H7 (cell line): ENCODE measurements at regions not wholly inside any gene's neighbourhood (a gene's known extent, or its start where the extent isn't known, plus 50 kb on each side); places are given as distances from the start of the nearest gene placed in this dataset.

Source experiments
- DNase-seq: peaks from one replicate; pipeline ENCODE4 v3.0.0; 2012
- H3K27me3 ChIP-seq: 2 replicates; pipeline ENCODE4 v1.6.0; 2011; ENCODE audit warnings: mild to moderate bottlenecking, low read length; ENCODE audit not compliant: control insufficient read depth, insufficient read depth
- H3K36me3 ChIP-seq: replicated peaks from 2 replicates; pipeline ENCODE4 v1.5.1; 2011; ENCODE audit warnings: low read length; ENCODE audit not compliant: control insufficient read depth, insufficient read depth
- H3K4me3 ChIP-seq: 2 replicates; pipeline ENCODE4 v1.5.1; 2011; ENCODE audit warnings: low read depth, mild to moderate bottlenecking, control low read depth, low read length, moderate library complexity; ENCODE audit not compliant: insufficient read depth

DNA sequence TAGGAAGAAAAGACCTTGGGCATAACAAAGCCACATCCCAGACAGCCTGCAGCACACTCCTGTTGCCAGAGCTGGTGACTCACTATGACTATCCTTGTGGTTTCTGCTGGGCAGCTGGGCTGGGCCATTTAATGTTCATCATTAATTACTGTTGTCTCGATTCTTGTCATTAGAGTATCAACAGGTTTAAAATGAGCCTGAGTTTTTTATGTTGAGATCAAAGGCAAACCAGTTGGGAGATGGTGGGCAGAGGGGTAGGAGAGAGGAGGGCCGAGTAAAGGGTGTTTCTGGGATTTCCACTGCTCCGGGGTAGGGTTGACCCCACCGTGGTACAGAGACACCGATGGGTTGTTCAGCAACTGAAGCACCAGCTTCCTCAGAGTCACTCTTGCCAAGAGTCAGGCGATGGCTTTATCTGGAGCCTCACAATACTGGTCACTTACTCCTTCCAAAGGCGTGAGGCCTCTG, 128.7 kb upstream of the LYZL1 start:
- no peaks in the 10 kb centered on the region for H3K27me3 ChIP-seq
- DNase-seq: no peak
- H3K36me3 ChIP-seq: no peaks in the 10 kb centered on the region
- no peak overlapping the region for H3K4me3 ChIP-seq

DNA sequence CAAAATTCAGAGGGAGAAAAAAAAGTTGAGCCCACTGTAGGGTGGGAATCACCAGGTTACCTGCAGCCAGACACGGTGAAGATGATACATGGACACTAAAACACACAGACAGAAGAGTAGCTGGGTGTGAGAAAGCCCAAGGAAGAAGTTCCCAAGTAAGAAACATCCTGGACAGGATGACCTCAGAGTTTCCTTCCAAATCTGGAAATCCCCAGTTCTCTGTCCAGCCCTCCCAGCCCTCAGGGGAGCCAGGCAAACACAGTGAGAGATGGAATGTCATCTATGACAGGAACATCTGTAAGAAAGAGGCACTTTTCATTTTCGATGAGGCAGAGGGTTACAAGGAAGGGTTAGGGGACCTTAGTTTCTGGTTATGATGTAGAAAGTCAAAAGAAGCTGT, 125.1 kb upstream of the LYZL1 start:
- no peak overlapping the region for H3K4me3 ChIP-seq
- no peaks in the 10 kb centered on the region for H3K36me3 ChIP-seq
- DNase-seq: no peak
- H3K27me3 ChIP-seq: no peaks in the 10 kb centered on the region

DNA sequence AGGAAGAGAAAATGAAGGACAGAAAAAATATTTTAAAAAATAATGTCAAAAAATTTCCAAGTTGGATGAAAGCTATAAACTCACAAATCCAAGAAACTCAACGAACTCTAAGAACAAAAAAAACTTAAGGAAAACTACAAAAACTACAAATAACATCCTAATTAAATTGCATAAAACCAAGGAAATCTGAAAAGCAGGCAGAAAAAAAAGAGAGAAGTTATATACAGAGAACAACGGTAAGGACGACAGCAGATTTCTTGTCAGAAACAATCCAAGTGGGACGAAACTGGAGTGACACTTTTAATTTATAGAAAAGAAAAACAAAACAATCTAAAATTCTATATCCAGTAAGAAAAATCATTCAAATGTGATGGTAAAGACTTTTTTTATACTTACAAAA, 122.2 kb upstream of the LYZL1 start:
- Histone ChIP-seq H3K27me3 (no peaks in the 10 kb centered on the region), H3K4me3 (no peak overlapping the region), H3K36me3 (no peaks in the 10 kb centered on the region)
- DNase-seq: no peak

DNA sequence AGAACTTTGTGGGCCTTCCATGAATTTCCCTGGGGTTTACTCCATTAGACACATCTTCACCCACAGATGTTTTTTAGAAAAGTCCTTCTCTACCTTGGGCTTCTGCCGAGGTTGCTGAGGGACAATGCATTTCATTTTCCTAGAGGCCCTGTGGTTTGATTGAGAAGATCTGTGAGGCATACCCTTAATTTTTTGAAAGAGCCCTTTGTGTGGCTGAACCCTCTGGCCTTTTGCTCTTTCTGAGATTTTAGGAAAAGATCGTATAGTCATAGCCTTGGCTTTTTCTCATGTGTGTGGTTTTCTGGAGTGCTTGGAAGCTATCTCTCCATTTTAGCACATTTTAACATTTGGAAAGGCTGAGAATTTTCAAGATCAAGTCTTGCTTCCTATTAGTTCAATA, 119.8 kb upstream of the LYZL1 start:
- Histone ChIP-seq H3K27me3 (no peaks in the 10 kb centered on the region), H3K4me3 (no peak overlapping the region), H3K36me3 (no peaks in the 10 kb centered on the region)
- DNase-seq: no peak

DNA sequence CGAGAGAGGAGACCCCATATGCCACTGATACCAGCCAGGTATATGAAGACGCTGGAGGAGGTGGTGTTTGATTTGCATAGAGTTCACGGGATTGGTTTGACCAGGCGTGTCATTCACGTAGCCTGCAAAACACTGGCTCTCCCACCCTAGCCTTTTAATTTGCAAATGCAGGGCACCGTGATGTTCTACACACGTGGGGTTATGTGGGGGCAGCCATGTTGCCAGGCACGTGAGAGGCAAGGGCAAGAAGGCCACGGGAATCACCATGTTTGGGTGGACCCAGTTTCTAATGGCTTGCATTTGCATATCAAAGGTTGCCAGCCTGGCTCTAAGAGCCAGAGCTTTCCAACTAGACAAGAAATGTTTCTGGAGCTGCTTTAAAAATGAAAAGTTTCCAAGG, 117.2 kb upstream of the LYZL1 start:
- no peak for DNase-seq
- H3K27me3 ChIP-seq: no peaks in the 10 kb centered on the region
- H3K36me3 ChIP-seq: no peaks in the 10 kb centered on the region; the same call in 1 of the 2 replicates
- no peak overlapping the region for H3K4me3 ChIP-seq

DNA sequence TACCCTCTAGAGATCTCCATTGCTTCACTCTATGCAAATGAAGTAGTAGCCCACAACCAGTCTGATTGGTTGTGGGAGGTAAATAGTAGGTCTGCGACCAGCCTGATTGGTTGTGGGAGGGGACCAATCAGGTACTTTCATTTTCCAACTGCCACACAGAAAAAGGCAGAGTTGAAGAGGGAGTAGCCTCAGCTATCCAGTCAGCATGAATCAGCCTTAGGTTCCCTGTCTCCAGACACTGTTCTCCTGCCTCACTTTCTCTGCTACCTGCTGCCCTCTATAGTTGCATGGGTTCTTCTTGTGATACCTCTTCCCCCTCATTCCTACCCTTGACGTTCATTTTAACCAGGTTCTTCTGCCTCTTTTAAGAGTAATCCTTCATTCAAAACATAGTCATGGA, 114.5 kb upstream of the LYZL1 start:
- no peaks in the 10 kb centered on the region for H3K27me3 ChIP-seq
- no peak for DNase-seq
- H3K36me3 ChIP-seq: no peaks in the 10 kb centered on the region; the same call in 1 of the 2 replicates
- no peak overlapping the region for H3K4me3 ChIP-seq

DNA sequence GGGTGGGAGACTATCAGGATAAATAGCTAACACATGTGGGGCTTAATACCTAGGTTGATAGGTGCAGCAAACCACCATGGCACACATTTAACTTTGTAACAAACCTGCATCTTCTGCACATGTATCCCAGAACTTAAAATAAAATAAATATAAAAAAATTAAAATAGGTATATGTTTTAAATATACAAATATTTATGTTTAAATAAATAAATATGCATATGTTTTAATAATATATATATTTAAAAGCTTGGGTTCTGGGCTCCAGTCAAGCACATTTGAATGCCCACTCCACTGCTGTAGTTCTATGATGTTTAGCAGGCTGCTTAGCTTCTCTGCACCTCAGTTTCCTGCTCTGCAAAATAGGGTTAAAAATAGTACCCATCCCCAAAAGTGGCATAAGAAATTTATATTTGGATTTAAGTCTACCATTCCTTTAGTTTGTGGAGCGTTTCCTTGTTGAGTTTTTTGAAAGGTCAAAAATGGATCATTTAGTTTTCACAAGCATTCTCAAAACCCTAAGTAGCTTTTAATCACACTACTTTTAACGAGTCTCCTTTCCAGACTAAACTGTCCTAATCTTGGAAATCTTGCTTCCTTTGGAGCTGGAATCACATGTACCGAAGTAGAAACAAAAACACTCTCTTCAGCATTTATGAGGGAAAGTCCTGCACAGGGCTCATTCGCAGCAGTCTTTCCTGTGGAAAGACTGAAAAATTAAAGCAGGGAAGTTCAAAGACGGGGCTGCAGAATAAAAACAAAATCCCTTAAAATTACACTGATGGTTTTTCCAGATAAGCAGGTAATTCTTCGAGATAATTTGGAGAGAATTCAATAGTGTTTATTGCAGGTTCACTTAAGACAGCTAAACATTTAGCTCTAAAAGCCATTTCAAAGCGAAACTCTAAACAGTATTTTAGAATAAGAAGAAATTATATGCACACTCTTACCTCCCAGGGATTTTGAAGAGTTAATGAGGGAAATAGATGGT, 111.7 kb upstream of the LYZL1 start:
- Histone ChIP-seq H3K4me3 (no peak overlapping the region), H3K27me3 (no peaks in the 10 kb centered on the region), H3K36me3 (no peaks in the 10 kb centered on the region; the same call in 1 of the 2 replicates)
- no peak for DNase-seq

DNA sequence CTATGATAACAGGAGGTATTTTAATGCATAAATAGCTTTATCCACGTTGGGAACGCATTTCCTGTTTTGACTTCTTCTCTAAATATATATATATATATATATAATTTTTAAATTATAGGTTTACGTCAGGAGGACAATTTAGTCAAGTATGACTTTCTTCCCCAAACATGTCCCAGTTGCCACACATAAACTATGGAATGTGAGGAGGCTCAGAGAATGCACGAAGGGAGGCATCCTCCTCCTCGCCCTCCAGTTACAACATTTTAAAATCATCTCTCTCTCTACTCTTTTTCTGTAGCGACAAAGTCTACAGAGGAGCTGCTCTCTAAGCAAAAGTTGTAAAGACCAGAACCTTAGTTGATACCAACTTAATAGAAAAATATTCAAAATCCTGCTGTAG, 106.9 kb upstream of the LYZL1 start:
- no peak for DNase-seq
- Histone ChIP-seq H3K36me3 (no peaks in the 10 kb centered on the region), H3K27me3 (no peaks in the 10 kb centered on the region), H3K4me3 (no peak overlapping the region)

DNA sequence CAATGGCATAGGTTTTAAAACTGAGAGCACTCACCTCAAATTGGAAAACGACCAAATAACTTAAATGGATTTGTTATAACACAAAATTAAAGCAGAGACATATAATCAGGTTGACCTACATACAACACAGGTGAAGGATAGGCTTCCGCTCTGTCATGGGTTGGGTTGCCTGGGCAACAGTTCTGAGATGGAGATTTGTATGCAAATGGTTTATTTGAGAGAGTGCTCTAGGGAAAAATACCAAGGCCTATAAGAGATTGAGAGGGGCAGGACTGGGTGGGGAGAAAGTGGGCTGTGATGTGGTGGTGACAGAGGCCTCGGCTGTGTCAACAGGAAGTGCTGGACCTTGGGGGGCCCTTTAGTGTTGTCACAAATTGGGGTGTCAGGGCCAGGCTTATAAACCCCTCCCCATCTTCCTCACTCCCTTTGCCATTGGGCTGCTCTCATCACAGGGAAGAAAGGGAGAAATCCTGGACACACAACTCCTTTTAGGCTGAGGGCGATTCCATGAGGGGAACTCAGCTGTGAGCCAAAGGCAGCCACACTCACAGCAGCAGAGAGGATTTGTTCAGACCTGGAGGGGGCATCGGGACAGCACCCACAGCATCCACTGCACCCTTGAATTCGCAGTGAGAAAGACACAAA, 105.4 kb upstream of the LYZL1 start:
- no peaks in the 10 kb centered on the region for H3K27me3 ChIP-seq
- no peak overlapping the region for H3K4me3 ChIP-seq
- DNase-seq: no peak
- H3K36me3 ChIP-seq: no peaks in the 10 kb centered on the region

DNA sequence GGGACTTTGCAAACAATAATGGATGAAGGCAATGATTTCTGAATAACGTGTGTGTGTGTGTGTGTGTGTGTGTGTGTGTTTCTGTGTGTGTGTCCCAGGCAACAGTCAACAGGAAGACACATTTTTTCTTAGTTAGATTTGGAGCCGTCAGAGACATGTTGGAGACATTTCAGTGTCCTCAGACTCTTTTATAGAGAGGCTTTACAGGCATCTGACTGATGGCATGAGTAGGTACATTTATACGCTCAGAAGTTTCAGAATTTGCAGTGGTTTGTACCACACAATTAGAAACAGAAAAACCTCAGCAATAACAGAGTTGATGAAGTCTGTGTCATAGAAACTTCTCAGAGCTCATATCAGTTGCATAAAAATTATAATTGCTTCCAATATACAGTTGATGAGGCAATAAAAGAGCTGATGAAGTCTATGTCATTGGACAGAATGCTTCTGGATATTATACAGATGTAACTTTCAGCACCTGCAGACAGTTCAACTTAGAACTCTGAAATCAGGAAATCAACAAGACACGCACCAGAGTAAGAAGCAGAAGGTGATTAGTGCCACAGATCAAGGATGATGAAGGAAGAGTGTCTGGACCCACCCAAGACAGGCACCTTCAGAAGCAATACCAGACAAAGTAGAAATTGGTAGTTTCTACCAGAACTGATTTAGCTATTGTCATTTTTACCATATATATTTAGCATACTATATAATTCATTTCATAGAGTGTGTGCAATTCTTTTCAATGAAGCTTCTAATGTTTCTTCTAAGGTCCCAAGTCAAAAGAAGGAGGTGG, 104.5 kb upstream of the LYZL1 start:
- Histone ChIP-seq H3K27me3 (no peaks in the 10 kb centered on the region), H3K4me3 (no peak overlapping the region)
- no peak for DNase-seq

DNA sequence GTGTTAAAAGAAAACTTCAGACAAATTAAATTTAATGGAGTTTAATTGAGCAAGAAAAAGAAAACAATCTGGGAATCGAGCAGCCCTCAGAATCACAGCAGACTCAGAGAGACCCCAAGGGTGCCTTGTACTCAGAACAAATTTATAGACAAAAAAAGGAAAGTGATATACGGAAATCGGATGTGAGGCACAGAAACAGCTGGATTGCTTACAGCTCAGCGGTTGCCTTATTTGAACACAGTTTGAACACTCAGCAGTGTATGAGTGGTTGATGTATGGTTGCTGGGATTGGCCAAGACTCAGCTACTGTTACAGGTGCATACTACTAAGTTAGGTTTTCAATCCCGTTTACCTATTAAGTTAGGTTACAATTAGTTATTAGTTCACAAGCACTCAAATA, 103.8 kb upstream of the LYZL1 start:
- Histone ChIP-seq H3K36me3 (no peaks in the 10 kb centered on the region), H3K4me3 (no peak overlapping the region), H3K27me3 (no peaks in the 10 kb centered on the region)
- DNase-seq: no peak

More for the DNA sequence above, 104.5 kb upstream of the LYZL1 start:
- no peaks in the 10 kb centered on the region for H3K36me3 ChIP-seq

DNA sequence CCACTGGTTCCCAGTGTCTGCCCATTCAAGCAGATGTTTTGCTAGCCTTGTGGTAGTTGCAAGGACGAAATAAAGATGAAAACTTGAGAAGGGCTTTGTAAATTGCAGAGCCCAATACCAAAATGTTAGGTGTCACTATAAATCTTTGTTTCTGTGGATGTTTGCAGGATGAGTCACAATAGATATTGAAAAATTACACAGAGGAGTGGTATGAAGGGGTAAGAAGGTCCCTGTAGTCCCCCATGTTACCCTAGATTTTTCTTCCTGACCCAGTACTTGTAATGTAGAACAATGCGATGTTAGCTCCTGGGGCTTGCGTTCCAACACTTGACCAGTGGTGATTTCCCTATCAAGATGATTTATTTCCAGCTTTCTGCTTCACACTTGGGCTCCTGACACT, 102.6 kb upstream of the LYZL1 start:
- no peak for DNase-seq

DNA sequence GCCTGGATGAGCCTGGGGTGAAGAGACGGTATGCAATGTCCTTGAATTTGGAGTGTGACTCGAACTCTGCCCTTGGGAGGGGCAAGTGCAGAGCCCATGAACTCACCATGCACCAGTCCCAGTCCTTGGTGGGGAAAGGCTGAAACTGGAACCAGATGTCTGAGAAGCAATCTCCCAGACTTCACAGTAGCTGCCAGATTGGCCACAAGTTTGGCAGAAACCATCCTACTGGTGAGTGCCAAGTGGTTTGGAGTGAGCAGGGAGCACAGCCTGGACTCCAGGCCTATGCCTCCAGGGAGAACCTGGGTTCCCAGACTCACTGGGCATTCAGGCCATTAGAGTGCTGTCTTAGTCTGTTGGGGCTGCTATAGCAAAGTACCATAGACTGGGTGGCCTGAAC, 99.6 kb upstream of the LYZL1 start:
- Histone ChIP-seq H3K4me3 (no peak overlapping the region), H3K27me3 (no peaks in the 10 kb centered on the region; the same call in 1 of the 2 replicates), H3K36me3 (no peaks in the 10 kb centered on the region)
- no peak for DNase-seq

More for the DNA sequence above, 102.6 kb upstream of the LYZL1 start:
- Histone ChIP-seq H3K36me3 (no peaks in the 10 kb centered on the region), H3K4me3 (no peak overlapping the region), H3K27me3 (no peaks in the 10 kb centered on the region)

DNA sequence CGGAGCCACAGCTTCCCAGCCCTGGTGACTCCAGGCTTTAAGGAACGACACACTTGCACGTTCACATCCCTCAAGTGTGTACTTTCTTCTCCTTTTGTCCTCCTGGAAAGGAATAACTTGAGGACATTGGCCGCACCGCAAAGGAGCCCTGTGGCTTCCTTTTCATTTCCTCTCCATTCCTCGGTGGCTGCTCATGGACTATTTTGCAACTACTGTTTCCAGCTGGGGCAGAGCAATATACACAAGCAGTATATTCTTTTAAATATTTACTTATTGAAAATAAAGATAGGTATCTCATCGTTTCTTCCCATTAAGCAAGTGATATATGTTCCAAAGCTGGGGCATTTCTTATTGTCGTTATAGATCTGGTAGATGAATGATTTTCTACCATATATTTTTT, 97.2 kb upstream of the LYZL1 start:
- DNase-seq: no peak
- no peaks in the 10 kb centered on the region; the same call in 1 of the 2 replicates for H3K27me3 ChIP-seq
- no peak overlapping the region for H3K4me3 ChIP-seq
- no peaks in the 10 kb centered on the region for H3K36me3 ChIP-seq
